Activated T-helper 17 cell treated with anti-CD3 and anti-CD28 coated beads, Interleukin-2, amount 50 U/mL, for 72 hours (primary cell): ENCODE measurements at regions not wholly inside any gene's neighbourhood (a gene's known extent, or its start where the extent isn't known, plus 50 kb on each side); places are given as distances from the start of the nearest gene placed in this dataset.

Experiments
- ATAC-seq: fragments of 150-1000 bp; cut with Tn5 transposase; replicated peaks from 2 replicates; pipeline ENCODE4 v1.10.0; 2021; ENCODE audit warnings: mild to moderate bottlenecking, moderate library complexity
- H3K27ac Mint-ChIP-seq: one replicate; pipeline ENCODE4 v1.8.0; 2022; ENCODE audit warnings: mixed read lengths
- H3K27me3 Mint-ChIP-seq: one replicate; pipeline ENCODE4 v1.8.0; 2022; ENCODE audit warnings: mixed read lengths
- H3K36me3 Mint-ChIP-seq: one replicate; pipeline ENCODE4 v1.8.0; 2022; ENCODE audit warnings: low read depth, mild to moderate bottlenecking, mixed read lengths
- H3K4me1 Mint-ChIP-seq: one replicate; pipeline ENCODE4 v1.8.0; 2022; ENCODE audit warnings: mixed read lengths
- H3K4me3 Mint-ChIP-seq: one replicate; pipeline ENCODE4 v1.8.0; 2022; ENCODE audit warnings: mild to moderate bottlenecking, mixed read lengths
- H3K9me3 Mint-ChIP-seq: one replicate; pipeline ENCODE4 v1.8.0; 2022; ENCODE audit warnings: mixed read lengths

DNA sequence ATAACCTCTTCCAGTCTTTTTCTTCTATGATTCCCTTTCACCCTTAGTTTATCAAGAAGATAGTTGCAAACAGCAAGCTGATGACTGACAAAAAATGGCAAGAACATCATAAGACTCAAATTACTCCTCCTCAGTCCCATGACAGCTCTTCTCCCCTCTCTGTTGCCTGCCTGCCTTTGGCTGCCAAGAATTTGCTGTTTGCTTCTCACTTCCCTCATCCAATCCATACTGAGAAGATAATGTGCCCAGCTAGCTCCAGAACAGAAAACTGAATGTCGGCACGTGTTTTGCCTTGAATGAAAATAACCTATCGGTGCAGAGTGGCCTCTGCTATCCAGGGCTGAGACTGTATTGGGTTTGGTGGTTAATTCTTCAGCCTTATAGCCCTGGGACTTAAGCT lies 192.1 kb downstream of the PPARGC1A start:
- Mint-ChIP-seq H3K4me3 (no peak overlapping the region), H3K36me3 (no peaks in the 10 kb centered on the region), H3K27ac (no peak overlapping the region), H3K9me3 (no peaks in the 10 kb centered on the region), H3K27me3 (no peaks in the 10 kb centered on the region), H3K4me1 (no peaks in the 10 kb centered on the region)
- no peak for ATAC-seq

DNA sequence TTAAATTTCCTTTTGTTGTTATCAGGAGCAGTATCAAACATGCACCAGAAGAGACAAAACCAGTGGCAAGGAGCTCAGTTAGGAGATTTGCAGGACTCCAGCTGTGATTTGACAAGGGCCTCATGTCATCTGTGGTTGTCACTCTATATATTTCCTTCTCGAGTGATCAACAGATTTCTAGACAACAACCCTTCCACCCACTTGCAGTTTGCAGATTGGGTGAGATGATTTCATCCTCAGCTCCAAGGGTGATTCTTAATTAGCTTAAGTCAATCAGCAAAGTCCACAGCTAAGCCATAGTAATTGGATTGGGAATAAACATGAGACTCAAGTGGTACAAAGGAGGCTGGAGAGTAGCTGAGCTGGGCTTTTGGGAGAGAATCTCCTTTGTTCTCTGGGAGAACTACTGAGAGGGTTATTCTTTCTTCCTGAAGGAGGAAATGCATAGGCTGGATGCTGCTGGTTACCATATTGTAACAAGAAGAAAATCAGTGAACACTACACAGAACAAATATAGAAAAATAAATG lies 192.8 kb downstream of the PPARGC1A start:
- Mint-ChIP-seq H3K9me3 (no peaks in the 10 kb centered on the region), H3K4me3 (no peak overlapping the region), H3K36me3 (no peaks in the 10 kb centered on the region), H3K27ac (no peak overlapping the region), H3K4me1 (no peaks in the 10 kb centered on the region), H3K27me3 (no peaks in the 10 kb centered on the region)
- no peak for ATAC-seq

DNA sequence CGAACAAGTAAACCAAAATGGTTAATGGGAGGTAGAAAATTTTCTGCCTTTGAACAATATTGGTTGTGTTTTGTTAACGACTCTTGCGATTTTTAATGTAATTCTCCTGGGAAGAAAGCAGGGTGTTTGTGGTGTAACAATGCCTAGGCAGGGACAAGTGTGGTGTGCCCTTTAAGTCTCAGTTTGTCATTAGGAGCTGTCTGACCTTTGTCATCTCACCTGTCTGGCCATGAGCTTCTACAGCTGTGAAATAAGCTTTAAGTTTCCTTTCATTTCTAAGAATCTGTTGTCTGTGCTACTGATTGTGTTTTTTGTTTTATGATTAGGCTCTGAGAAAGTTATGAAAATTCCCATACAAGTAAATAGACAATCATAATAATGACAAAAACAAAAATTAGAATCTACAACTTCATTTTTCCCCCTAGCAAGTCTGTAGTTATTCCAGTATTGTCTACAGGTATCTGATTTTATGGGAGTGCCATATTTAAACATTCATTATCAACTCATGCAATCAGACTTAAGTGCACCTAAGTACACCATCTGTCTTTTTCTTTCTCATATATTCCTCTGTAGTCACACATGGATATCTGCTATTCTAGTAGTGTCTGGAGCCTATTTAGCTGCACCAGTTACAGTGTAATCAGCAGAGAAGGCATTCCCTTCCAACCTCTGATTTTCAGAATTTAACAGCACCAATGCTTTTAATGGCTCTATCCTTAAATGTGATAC lies 203.5 kb downstream of the PPARGC1A start:
- no peak overlapping the region for H3K27ac Mint-ChIP-seq
- H3K27me3 Mint-ChIP-seq, result no peaks in the 10 kb centered on the region
- no peaks in the 10 kb centered on the region for H3K4me1 Mint-ChIP-seq
- H3K4me3 Mint-ChIP-seq, result no peak overlapping the region
- no peaks in the 10 kb centered on the region for H3K36me3 Mint-ChIP-seq
- H3K9me3 Mint-ChIP-seq, result peaks cover 7% of the 10 kb centered on the region
- ATAC-seq, result no peak

DNA sequence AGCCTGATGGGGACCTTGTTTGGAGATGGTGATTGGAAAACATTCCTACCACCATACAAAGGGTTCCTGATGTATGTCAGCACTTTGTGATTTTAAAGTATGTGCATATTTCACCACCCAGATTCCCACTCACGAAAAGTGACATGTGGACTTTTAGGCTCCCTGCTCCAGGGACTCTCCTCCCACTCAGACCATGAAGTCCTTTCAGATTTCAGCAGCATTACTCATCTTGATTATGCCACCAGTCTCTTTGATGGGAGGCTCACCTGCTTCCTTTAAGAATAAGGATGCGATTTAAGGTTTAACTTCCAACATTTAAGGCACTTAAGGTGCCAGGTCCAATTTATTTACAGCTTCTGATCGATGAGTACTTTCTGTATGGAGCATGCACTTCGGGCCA lies 204.4 kb downstream of the PPARGC1A start:
- Mint-ChIP-seq H3K4me1 (no peaks in the 10 kb centered on the region), H3K27me3 (no peaks in the 10 kb centered on the region), H3K4me3 (no peak overlapping the region), H3K27ac (no peak overlapping the region), H3K36me3 (no peaks in the 10 kb centered on the region), H3K9me3 (peaks cover 4% of the 10 kb centered on the region)
- no peak for ATAC-seq

DNA sequence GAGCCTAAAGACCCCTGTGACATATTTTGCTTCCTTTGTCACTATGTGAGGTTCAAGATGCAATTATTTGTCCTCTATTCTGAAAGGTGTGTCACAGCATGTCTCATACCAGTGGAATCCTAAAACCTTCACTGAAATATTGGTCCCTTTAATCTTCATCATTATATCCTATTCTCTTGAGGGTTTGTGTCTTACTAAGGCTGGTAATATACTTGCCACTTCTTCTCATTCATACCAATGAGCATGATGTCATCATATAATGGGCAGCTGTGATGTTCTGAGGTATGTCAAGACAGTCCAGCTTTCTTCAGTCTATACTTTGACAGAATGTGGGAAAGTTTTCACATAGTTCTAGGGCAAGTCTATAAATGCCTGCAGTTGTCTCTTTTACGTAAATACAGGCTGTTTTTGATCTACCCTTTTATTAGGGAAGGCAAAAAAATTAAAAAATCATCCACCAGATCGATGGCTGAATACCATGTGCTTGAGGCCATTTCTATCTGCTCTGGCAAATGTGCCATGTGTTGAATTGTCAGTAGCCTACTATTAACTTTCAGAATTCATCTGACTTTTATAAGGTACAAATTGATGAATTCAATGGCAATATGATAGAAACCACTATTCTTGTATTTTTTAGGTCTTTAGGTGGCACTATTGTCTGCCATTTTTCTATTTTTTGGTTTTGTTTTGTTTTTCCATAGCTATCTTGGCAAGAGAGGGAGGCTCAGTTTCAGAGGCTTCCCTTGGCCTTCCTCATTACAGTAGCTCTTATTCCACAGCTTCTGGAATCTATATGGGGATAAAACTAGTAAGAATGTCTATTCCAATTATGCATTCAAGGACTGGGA lies 209.0 kb downstream of the PPARGC1A start:
- Mint-ChIP-seq H3K27me3 (no peaks in the 10 kb centered on the region), H3K27ac (no peak overlapping the region), H3K36me3 (no peaks in the 10 kb centered on the region), H3K4me3 (no peak overlapping the region), H3K4me1 (no peaks in the 10 kb centered on the region), H3K9me3 (peaks cover 6% of the 10 kb centered on the region)
- no peak for ATAC-seq

DNA sequence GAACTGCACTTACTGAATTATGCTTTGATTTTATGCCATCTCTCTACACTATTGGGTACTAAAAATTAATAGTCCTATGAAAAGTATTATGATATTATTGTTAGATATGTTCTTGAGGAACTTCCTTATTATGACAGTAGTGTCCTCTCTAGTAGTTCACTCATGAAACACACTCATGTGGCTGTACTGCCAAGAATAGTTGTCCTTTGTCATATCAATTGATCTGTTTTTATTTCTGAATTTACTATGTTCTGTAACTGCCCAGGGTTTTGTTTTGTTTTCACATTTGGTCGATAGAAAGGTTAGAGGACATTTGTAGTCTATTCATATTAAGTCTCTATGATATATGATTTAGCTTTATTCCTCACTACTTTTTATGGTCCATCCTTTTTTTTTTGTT lies 215.2 kb downstream of the PPARGC1A start:
- Mint-ChIP-seq H3K36me3 (no peaks in the 10 kb centered on the region), H3K27me3 (peaks cover 3% of the 10 kb centered on the region), H3K27ac (no peak overlapping the region), H3K4me3 (no peak overlapping the region), H3K9me3 (peaks cover 15% of the 10 kb centered on the region), H3K4me1 (no peaks in the 10 kb centered on the region)
- no peak for ATAC-seq

DNA sequence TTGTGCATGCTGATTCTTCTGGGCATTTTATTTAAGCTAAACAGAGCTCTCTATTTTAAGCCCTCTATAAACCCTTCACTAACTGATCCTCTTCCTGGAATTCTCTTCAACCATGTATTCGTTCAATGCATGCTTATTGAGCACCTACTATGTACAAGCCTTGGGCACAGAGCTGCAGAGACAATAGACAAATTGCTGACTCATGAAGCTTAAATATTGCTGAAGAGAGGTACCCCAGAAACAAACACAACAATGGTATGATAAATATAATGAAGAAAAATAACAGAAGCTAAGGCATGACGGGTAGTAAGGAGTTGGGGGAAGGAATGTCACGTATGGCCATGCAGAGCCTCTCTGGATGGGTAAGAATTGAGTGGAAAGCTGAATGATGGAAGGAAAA lies 222.2 kb downstream of the PPARGC1A start:
- H3K27me3 Mint-ChIP-seq, result no peaks in the 10 kb centered on the region
- no peak overlapping the region for H3K27ac Mint-ChIP-seq
- no peak overlapping the region for H3K4me3 Mint-ChIP-seq
- no peaks in the 10 kb centered on the region for H3K36me3 Mint-ChIP-seq
- no peaks in the 10 kb centered on the region for H3K4me1 Mint-ChIP-seq
- no peak for ATAC-seq
- peaks cover 19% of the 10 kb centered on the region for H3K9me3 Mint-ChIP-seq

DNA sequence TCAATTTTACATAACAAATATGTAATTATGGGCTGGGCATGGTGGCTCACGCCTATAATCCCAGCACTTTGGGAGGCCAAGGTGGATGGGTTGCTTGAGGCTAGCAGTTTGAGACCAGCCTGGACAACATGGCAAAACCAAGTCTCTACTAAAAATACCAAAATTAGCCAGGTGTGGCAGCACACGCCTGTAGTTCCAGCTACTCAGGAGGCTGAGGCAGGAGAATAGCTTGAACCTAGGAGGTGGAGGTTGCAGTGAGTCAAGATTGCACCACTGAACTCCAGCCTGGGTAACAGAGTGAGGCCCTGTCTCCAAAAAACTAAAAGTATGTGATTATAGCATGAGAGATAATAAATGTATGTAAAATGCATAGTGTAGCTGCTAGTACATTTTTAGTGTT lies 229.0 kb downstream of the PPARGC1A start:
- no peaks in the 10 kb centered on the region for H3K4me1 Mint-ChIP-seq
- H3K9me3 Mint-ChIP-seq, result peaks cover 14% of the 10 kb centered on the region
- H3K4me3 Mint-ChIP-seq, result no peak overlapping the region
- no peak overlapping the region for H3K27ac Mint-ChIP-seq
- no peaks in the 10 kb centered on the region for H3K27me3 Mint-ChIP-seq
- H3K36me3 Mint-ChIP-seq, result no peaks in the 10 kb centered on the region
- no peak for ATAC-seq

DNA sequence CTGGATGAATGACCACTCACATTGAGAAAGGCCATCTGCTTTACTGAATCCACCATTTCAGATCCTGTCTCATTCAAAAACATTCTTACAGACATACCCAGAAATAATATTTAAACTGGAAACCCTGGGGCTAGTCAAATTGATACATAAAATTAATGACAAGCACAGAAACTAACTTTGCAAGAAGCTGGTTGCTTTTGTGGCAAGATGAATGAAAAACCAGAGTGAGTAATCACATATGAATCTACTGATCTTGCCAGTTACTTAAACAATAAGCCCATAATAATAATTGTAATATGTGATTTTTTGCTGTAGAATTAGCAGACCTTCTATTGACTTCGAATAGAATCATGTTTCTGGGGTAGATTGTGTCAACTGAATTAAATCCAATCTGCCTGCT lies 235.1 kb downstream of the PPARGC1A start:
- no peaks in the 10 kb centered on the region for H3K27me3 Mint-ChIP-seq
- H3K9me3 Mint-ChIP-seq, result peaks cover 4% of the 10 kb centered on the region
- H3K4me1 Mint-ChIP-seq, result no peaks in the 10 kb centered on the region
- no peak overlapping the region for H3K27ac Mint-ChIP-seq
- no peak for ATAC-seq
- no peak overlapping the region for H3K4me3 Mint-ChIP-seq
- no peaks in the 10 kb centered on the region for H3K36me3 Mint-ChIP-seq

DNA sequence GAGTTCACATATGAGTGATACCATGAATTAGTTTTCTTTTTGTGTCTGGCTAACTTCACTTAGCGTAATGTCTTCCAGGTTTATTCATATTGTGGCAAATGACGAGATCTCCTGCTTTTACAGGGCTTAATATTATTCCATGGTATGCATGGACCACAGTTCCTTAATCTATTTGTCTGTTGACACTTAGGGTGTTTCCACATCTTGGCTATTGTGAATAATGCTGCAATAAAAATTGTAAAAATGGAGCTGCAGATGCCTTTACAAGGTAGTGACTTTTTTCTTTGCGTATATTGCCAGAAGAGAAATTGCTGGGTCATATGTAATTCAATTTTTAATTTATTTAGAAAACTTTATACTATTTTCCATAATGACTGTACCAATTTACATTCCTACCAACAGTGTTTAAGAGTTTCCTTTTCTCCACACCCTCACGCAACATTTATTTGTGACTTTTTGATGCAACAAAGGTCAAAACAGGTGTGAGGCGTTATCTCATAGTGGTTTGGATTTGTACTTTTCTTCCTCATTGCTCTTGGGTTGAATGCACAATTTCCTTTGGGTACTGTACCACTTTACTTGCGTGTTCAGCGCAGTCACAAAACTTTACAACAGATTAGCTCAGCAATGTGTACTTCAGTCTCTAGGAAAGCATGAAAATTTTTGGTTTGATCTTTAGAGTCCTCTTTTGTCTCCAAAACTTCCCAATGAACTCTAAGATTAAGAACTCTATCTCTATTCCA lies 240.8 kb downstream of the PPARGC1A start:
- H3K9me3 Mint-ChIP-seq, result peaks cover 5% of the 10 kb centered on the region
- no peaks in the 10 kb centered on the region for H3K4me1 Mint-ChIP-seq
- no peak overlapping the region for H3K4me3 Mint-ChIP-seq
- no peak for ATAC-seq
- no peaks in the 10 kb centered on the region for H3K36me3 Mint-ChIP-seq
- no peak overlapping the region for H3K27ac Mint-ChIP-seq
- H3K27me3 Mint-ChIP-seq, result no peaks in the 10 kb centered on the region

DNA sequence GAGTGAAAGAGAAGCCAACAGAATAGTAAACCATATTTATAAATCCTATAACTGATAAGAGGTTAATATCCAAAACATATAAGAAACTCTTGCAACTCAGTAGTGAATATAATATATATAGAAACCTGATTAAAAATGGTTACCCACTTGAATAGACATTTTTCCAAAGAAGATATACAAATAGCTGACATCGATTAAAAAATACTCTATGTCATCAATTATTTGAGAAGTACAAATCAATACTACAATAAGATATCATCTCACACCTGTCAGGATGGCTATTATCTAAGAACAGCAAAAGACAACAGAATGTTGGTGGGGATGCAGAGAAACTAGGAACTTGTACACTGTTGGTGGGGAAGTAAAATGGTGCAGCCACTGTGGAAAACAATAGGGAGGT lies 254.4 kb downstream of the PPARGC1A start:
- H3K9me3 Mint-ChIP-seq, result peaks cover 12% of the 10 kb centered on the region
- H3K36me3 Mint-ChIP-seq, result no peaks in the 10 kb centered on the region
- H3K4me1 Mint-ChIP-seq, result no peaks in the 10 kb centered on the region
- no peak overlapping the region for H3K27ac Mint-ChIP-seq
- H3K27me3 Mint-ChIP-seq, result no peaks in the 10 kb centered on the region
- no peak for ATAC-seq
- no peak overlapping the region for H3K4me3 Mint-ChIP-seq

DNA sequence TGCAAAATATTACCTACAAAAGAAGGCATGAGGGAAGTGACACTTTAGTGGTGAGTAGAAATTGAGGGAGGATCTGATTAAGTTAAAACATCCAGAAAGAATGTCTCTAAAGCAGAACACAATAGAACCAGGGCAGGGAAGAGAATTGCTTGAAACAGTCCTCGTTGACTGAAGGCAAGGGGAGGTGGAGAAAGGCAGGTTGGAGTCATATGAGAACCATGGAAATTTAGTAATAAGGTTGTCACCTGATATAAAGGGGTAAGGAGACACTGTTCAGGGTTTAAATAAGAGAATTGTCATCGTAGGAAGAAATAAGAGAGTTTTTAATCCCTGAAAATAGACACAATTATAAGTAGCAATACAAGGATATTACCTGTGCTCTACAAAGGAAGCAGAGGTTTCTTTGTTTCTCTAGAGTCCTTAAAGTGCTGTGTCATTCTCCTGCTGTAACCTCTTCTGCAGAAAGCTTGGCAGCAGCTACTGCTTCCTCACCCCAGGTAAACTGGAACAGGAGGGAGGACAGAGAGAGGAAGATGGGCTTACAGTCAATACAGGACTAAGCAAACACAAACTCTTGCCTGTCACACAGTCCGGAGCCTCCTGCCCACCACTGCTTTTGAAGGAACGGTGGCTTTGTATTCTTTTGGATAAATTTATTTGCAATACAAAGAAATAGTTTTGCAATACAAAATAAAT lies 258.4 kb downstream of the PPARGC1A start:
- Mint-ChIP-seq H3K27me3 (no peaks in the 10 kb centered on the region), H3K4me1 (no peaks in the 10 kb centered on the region), H3K9me3 (peaks cover 7% of the 10 kb centered on the region), H3K27ac (no peak overlapping the region), H3K4me3 (no peak overlapping the region), H3K36me3 (no peaks in the 10 kb centered on the region)
- ATAC-seq, result no peak

DNA sequence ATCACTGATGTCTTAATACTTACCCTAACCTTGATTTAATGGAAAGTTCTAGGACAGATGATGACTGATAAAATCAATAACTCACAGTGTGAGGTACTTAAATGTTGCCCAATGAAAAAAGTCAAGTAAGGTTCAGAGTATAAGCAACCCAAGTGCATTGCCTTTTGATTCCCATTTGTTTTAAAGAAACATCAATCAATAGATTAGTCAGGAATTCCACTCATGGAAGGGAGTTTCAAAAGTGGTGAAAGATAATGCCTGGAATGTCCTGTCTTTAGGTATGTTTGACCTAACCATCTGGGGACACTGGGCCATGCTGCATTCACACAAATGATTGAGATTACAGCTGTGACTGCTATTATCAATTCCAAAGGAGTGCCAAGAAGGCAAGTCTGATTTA lies 259.7 kb downstream of the PPARGC1A start:
- no peaks in the 10 kb centered on the region for H3K36me3 Mint-ChIP-seq
- H3K4me3 Mint-ChIP-seq, result no peak overlapping the region
- no peaks in the 10 kb centered on the region for H3K27me3 Mint-ChIP-seq
- H3K9me3 Mint-ChIP-seq, result peaks cover 3% of the 10 kb centered on the region
- H3K27ac Mint-ChIP-seq, result no peak overlapping the region
- no peak for ATAC-seq
- H3K4me1 Mint-ChIP-seq, result no peaks in the 10 kb centered on the region

DNA sequence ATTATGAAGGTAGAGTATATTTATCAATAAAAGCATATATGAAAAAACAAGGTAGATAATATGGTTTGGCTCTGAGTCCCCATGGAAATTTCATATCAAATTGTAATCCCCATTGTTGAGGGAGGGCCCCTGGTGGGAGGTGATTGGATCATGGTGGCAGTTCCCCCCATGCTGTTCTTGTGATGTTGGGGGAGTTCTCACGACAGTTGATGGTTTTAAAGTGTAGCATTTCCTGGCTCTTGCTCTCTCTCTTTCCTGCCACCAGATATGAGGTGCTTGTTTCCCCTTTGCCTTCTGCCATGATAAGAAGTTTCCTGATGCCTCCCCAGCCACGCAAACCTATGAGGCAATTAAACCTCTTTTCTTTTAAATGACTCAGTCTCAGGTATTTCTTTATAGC lies 260.4 kb downstream of the PPARGC1A start:
- Mint-ChIP-seq H3K27me3 (no peaks in the 10 kb centered on the region), H3K9me3 (peaks cover 3% of the 10 kb centered on the region), H3K27ac (no peak overlapping the region), H3K4me3 (no peak overlapping the region), H3K36me3 (no peaks in the 10 kb centered on the region), H3K4me1 (no peaks in the 10 kb centered on the region)
- ATAC-seq, result no peak
